ENCODE measurements at regions not wholly inside any gene's neighbourhood (a gene's known extent, or its start where the extent isn't known, plus 50 kb on each side); places are given as distances from the start of the nearest gene placed in this dataset.
A peak's percentile ranks its signal among the peaks of the same experiment; 100 is the strongest.

- DNase-seq: no peak
Measured at GRCh38 chr1:238242181-238242580, 351.5 kb upstream of the ZP4 start.

- DNase-seq: no peak
Measured at GRCh38 chr1:238241607-238242006, 350.9 kb upstream of the ZP4 start.

- no peak for DNase-seq
Measured at GRCh38 chr1:238239343-238239742, 348.6 kb upstream of the ZP4 start.

- no peak for DNase-seq
Measured at GRCh38 chr1:238233966-238234365, 343.2 kb upstream of the ZP4 start.

- DNase-seq: peak in 1 of 3 experiments; percentile 31
Measured at GRCh38 chr1:238232084-238232710, 341.5 kb upstream of the ZP4 start.

- no peak for DNase-seq
Measured at GRCh38 chr1:238226810-238227209, 336.1 kb upstream of the ZP4 start.

GRCh38 chr1:238223076-238223640 lies 332.4 kb upstream of the ZP4 start:
- no peak for DNase-seq

GRCh38 chr1:238221738-238222137 lies 331.0 kb upstream of the ZP4 start:
- DNase-seq: peak in 1 of 3 experiments; percentile 41

GRCh38 chr1:238214449-238214848 lies 323.7 kb upstream of the ZP4 start:
- no peak for DNase-seq

GRCh38 chr1:238205045-238205662 lies 314.4 kb upstream of the ZP4 start:
- peak in 1 of 3 experiments; percentile 47 for DNase-seq

- DNase-seq: no peak
Measured at GRCh38 chr1:238201992-238202391, 311.3 kb upstream of the ZP4 start.

- no peak for DNase-seq
Measured at GRCh38 chr1:238199325-238199724, 308.6 kb upstream of the ZP4 start.

GRCh38 chr1:238196516-238196915 lies 305.8 kb upstream of the ZP4 start:
- no peak for DNase-seq

- DNase-seq: no peak
Measured at GRCh38 chr1:238191170-238191569, 300.4 kb upstream of the ZP4 start.

GRCh38 chr1:238187575-238187949 lies 296.8 kb upstream of the ZP4 start:
- no peak for DNase-seq

GRCh38 chr1:238186887-238187574 lies 296.3 kb upstream of the ZP4 start:
- no peak for DNase-seq

- peak in 2 of 3 experiments; percentile 7 to 24 for DNase-seq
Measured at GRCh38 chr1:238177960-238178645, 287.4 kb upstream of the ZP4 start.

GRCh38 chr1:238177351-238177750 lies 286.6 kb upstream of the ZP4 start:
- DNase-seq: peak in 1 of 3 experiments; percentile 6

GRCh38 chr1:238176441-238176840 lies 285.7 kb upstream of the ZP4 start:
- DNase-seq: no peak

GRCh38 chr1:238171985-238172384 lies 281.3 kb upstream of the ZP4 start:
- no peak for DNase-seq

- DNase-seq: no peak
Measured at GRCh38 chr1:238161955-238162354, 271.2 kb upstream of the ZP4 start.

GRCh38 chr1:238153939-238154338 lies 263.2 kb upstream of the ZP4 start:
- DNase-seq: no peak

- no peak for DNase-seq
Measured at GRCh38 chr1:238153253-238153652, 262.5 kb upstream of the ZP4 start.

Data from NCI-H1417 (cell line).